PFSK-1 (cell line): ENCODE measurements at regions not wholly inside any gene's neighbourhood (a gene's known extent, or its start where the extent isn't known, plus 50 kb on each side); places are given as distances from the start of the nearest gene placed in this dataset.

ENCODE experiments used
- POLR2AphosphoS5 ChIP-seq: IDR thresholded peaks from 2 replicates; pipeline ENCODE4 v1.6.1; 2012; ENCODE audit warnings: low read depth, mild to moderate bottlenecking, control low read depth, low read length, moderate library complexity
- TAF1 ChIP-seq: IDR thresholded peaks from 2 replicates; pipeline ENCODE4 v1.6.1; 2012; ENCODE audit warnings: low read length, control low read depth, borderline replicate concordance; ENCODE audit not compliant: insufficient read depth
- TF ChIP-seq, protein P1 (sequence below), 2 experiments: IDR thresholded peaks; 2 replicates each; pipeline versions ENCODE4 v1.6.1 to v1.8.0; 2011 to 2012; ENCODE audit warnings: low read depth in 2 of 2, low read length in 2 of 2, control low read depth in 1 of 2, inconsistent platforms in 1 of 2, mild to moderate bottlenecking in 1 of 2, moderate library complexity in 1 of 2; ENCODE audit not compliant: insufficient read depth in 1 of 2

DNA sequence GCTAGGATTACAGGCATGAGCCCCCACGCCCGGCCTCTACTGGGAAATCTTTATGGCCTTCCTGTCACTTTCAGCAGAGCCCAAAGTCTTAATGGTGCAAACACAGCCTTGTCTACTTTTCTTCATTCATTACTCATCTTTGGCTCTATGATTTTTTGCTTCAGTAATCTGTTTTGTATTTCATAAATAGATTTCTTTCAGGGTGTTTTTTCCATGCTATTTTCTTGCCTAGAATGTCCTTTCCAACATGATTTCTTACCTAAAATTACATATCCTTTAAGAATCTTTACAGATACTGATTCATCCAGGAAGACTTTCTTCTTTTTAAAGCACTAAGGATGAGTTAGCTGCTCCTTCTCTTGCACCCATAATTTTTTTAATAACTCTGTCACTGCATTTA lies 213.0 kb downstream of the TAF11L14 start:
- TF ChIP-seq, protein P1, sequence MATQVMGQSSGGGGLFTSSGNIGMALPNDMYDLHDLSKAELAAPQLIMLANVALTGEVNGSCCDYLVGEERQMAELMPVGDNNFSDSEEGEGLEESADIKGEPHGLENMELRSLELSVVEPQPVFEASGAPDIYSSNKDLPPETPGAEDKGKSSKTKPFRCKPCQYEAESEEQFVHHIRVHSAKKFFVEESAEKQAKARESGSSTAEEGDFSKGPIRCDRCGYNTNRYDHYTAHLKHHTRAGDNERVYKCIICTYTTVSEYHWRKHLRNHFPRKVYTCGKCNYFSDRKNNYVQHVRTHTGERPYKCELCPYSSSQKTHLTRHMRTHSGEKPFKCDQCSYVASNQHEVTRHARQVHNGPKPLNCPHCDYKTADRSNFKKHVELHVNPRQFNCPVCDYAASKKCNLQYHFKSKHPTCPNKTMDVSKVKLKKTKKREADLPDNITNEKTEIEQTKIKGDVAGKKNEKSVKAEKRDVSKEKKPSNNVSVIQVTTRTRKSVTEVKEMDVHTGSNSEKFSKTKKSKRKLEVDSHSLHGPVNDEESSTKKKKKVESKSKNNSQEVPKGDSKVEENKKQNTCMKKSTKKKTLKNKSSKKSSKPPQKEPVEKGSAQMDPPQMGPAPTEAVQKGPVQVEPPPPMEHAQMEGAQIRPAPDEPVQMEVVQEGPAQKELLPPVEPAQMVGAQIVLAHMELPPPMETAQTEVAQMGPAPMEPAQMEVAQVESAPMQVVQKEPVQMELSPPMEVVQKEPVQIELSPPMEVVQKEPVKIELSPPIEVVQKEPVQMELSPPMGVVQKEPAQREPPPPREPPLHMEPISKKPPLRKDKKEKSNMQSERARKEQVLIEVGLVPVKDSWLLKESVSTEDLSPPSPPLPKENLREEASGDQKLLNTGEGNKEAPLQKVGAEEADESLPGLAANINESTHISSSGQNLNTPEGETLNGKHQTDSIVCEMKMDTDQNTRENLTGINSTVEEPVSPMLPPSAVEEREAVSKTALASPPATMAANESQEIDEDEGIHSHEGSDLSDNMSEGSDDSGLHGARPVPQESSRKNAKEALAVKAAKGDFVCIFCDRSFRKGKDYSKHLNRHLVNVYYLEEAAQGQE (IDR thresholded peaks at IDR 0.05; ENCODE audit: insufficient read depth in 1 of 2, low read depth in 2 of 2, low read length in 2 of 2): no peak
- TF ChIP-seq POLR2AphosphoS5: no peak
- no peak for TF ChIP-seq TAF1
